ENCODE measurements at regions not wholly inside any gene's neighbourhood (a gene's known extent, or its start where the extent isn't known, plus 50 kb on each side); places are given as distances from the start of the nearest gene placed in this dataset.

DNA sequence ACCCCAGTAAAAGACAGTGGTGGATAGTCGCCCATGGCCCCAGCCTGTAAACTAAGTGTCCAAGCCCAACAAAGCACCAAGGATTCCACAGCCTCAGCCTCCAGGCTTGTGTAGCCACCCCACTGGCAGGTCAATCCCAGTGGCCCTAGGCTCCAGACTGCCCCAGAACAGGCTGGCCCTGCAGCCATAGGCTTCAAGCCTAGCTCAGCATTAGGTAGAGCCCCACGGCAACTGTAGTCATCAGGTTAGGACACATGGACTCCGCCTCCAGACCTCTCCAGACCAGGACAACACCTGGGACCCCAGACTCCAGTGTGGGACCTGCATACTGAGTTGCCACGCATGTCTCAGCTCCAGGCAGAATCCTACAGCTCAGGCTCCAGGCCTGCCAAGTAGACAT is 1590.6 kb upstream of the DDX18 start:
- Histone ChIP-seq H3K4me3 (no peak overlapping the region), H3K9me3 (no peaks in the 10 kb centered on the region), H3K27ac (no peak overlapping the region), H3K36me3 (no peaks in the 10 kb centered on the region), H3K27me3 (no peaks in the 10 kb centered on the region), H3K4me1 (no peaks in the 10 kb centered on the region)
- no peak for DNase-seq
- in situ Hi-C loops (cut with MboI; ENCODE audit: low pct_ligation_motif_present in 1 of 4, low pct_unique_long_range_greater_than_20kb in 1 of 4, low sequenced_read_pairs in 3 of 4): no loop called here
- WGBS, 2 donors (ENCODE audit: low coverage in 1 of 2): 88% methylated on average over 3 of the region's 4 CpGs; no CpG with 5 or more reads in 1 of the 2 donors
- intact Hi-C loops (cut with DNase I; ENCODE audit: low total_unique reads): no loop called here
- no peak for TF ChIP-seq EP300 (IDR thresholded peaks at IDR 0.05; ENCODE audit: low read depth)
- TF ChIP-seq, protein P1, sequence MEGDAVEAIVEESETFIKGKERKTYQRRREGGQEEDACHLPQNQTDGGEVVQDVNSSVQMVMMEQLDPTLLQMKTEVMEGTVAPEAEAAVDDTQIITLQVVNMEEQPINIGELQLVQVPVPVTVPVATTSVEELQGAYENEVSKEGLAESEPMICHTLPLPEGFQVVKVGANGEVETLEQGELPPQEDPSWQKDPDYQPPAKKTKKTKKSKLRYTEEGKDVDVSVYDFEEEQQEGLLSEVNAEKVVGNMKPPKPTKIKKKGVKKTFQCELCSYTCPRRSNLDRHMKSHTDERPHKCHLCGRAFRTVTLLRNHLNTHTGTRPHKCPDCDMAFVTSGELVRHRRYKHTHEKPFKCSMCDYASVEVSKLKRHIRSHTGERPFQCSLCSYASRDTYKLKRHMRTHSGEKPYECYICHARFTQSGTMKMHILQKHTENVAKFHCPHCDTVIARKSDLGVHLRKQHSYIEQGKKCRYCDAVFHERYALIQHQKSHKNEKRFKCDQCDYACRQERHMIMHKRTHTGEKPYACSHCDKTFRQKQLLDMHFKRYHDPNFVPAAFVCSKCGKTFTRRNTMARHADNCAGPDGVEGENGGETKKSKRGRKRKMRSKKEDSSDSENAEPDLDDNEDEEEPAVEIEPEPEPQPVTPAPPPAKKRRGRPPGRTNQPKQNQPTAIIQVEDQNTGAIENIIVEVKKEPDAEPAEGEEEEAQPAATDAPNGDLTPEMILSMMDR (IDR thresholded peaks at IDR 0.05): no peak
- TF ChIP-seq POLR2AphosphoS5 (IDR thresholded peaks at IDR 0.05): no peak
- TF ChIP-seq POLR2A (IDR thresholded peaks at IDR 0.05): no peak

- TF ChIP-seq EP300 (IDR thresholded peaks at IDR 0.05; ENCODE audit: low read depth): no peak
- no peak for TF ChIP-seq POLR2AphosphoS5 (IDR thresholded peaks at IDR 0.05)
- TF ChIP-seq, protein P1 (IDR thresholded peaks at IDR 0.05): no peak
- TF ChIP-seq POLR2A (IDR thresholded peaks at IDR 0.05): no peak
- 88% methylated on average over 5 of the region's 6 CpGs; no CpG with 5 or more reads in 1 of the 2 donors for WGBS, 2 donors (ENCODE audit: low coverage in 1 of 2)
- Histone ChIP-seq H3K9me3 (no peaks in the 10 kb centered on the region), H3K4me1 (no peaks in the 10 kb centered on the region), H3K27ac (no peak overlapping the region), H3K4me3 (no peak overlapping the region), H3K27me3 (no peaks in the 10 kb centered on the region), H3K36me3 (no peaks in the 10 kb centered on the region)
- intact Hi-C loops (cut with DNase I; ENCODE audit: low total_unique reads) (no loop called here), in situ Hi-C loops (cut with MboI; ENCODE audit: low pct_ligation_motif_present in 1 of 4, low pct_unique_long_range_greater_than_20kb in 1 of 4, low sequenced_read_pairs in 3 of 4) (no loop called here)
- no peak for DNase-seq
Observed at GRCh38 chr2:116224610-116225009, 1589.9 kb upstream of the DDX18 start.

DNA sequence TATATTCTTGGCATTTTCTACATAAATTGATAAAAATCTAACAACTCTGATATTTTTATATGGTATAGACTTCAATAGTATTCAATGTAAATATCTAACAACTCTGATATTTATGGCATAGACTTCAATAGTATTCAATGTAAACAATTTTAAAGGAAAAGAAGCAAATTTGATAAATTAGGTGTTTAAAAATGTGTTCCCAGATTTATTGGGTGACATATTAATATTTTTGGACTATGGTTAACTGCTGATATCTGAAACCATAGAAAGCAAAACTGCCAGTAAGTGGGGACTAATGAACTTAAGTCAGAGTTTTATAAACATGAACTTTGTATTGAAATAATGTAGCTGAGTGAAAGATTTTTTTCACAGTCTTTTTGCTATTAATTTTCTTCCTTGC is 1576.0 kb upstream of the DDX18 start:
- intact Hi-C loops (cut with DNase I; ENCODE audit: low total_unique reads): no loop called here
- H3K36me3 ChIP-seq: no peaks in the 10 kb centered on the region
- no peak overlapping the region for H3K4me3 ChIP-seq
- H3K27ac ChIP-seq: no peak overlapping the region
- no peak for DNase-seq
- in situ Hi-C loops (cut with MboI; ENCODE audit: low pct_ligation_motif_present in 1 of 4, low pct_unique_long_range_greater_than_20kb in 1 of 4, low sequenced_read_pairs in 3 of 4): no loop called here
- H3K9me3 ChIP-seq: no peaks in the 10 kb centered on the region
- H3K4me1 ChIP-seq: no peaks in the 10 kb centered on the region
- TF ChIP-seq, protein P1 (IDR thresholded peaks at IDR 0.05): no peak
- no peaks in the 10 kb centered on the region for H3K27me3 ChIP-seq

- Histone ChIP-seq H3K4me3 (no peak overlapping the region), H3K4me1 (no peaks in the 10 kb centered on the region), H3K27ac (no peak overlapping the region), H3K9me3 (peaks cover 4 to 5% of the 10 kb centered on the region in 2 donors), H3K36me3 (no peaks in the 10 kb centered on the region), H3K27me3 (no peaks in the 10 kb centered on the region)
- intact Hi-C loops (cut with DNase I; ENCODE audit: low total_unique reads): no loop called here
- 67 to 86% methylated on average over 3 to 4 of the region's 4 CpGs for WGBS, 2 donors (ENCODE audit: low coverage in 1 of 2)
- DNase-seq: no peak
- TF ChIP-seq EP300 (IDR thresholded peaks at IDR 0.05; ENCODE audit: low read depth) (no peak), POLR2AphosphoS5 (IDR thresholded peaks at IDR 0.05) (no peak), POLR2A (IDR thresholded peaks at IDR 0.05) (no peak)
- TF ChIP-seq, protein P1 (IDR thresholded peaks at IDR 0.05): no peak
- in situ Hi-C loops (cut with MboI; ENCODE audit: low pct_ligation_motif_present in 1 of 4, low pct_unique_long_range_greater_than_20kb in 1 of 4, low sequenced_read_pairs in 3 of 4): no loop called here
Observed at GRCh38 chr2:116250376-116250775, 1564.1 kb upstream of the DDX18 start.

Measured in transverse colon (tissue), 4 donors.